KOPT-K1 (cell line): ENCODE measurements at regions not wholly inside any gene's neighbourhood (a gene's known extent, or its start where the extent isn't known, plus 50 kb on each side); places are given as distances from the start of the nearest gene placed in this dataset.
A peak's percentile ranks its signal among the peaks of the same experiment; 100 is the strongest.
"Not testable (repeated sequence)": the region's sequence is repeated elsewhere in the genome, so short reads cannot be mapped to it uniquely, and the experiment has no call there.

Experiments used
- H3K27ac ChIP-seq: fragments of 200-600 bp; sonication (generic); 2 replicates; pipeline ENCODE4 v1.5.1; 2016; ENCODE audit warnings: antibody characterized with exemption, mild to moderate bottlenecking, low read depth, low read length; ENCODE audit not compliant: poor library complexity, severe bottlenecking
- H3K36me3 ChIP-seq: fragments of 200-600 bp; sonication (generic); 2 replicates; pipeline ENCODE4 v1.5.1; 2017; ENCODE audit warnings: antibody characterized with exemption, mild to moderate bottlenecking, low read length, moderate library complexity; ENCODE audit not compliant: insufficient read depth
- H3K9me3 ChIP-seq: fragments of 200-600 bp; sonication (generic); 2 replicates; pipeline ENCODE4 v1.5.1; 2017; ENCODE audit warnings: antibody characterized with exemption, low read length, mild to moderate bottlenecking; ENCODE audit not compliant: insufficient read depth, poor library complexity, severe bottlenecking

DNA sequence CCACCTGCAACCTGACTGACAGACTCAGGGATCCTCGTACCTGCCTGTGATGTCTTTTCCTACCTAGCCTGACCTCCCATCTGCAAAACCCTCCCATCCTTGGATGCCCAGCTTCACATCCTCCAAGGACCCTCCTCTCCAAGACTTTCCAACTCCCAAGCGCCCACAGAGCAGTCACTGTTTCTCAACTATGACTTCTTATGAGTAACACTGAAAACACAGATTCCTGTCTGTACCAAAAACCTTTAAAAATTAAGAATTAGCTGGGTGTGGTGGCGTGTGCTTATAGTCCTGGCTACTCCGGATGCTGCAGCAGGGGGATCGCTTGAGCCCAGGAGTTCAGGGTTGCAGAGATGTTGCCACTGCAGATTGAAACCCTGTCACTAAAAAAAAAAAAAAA is 181.9 kb downstream of the PSMG1 start:
- Histone ChIP-seq H3K36me3 (no peaks in the 10 kb centered on the region), H3K27ac (peak overlapping the region; percentile 54)

DNA sequence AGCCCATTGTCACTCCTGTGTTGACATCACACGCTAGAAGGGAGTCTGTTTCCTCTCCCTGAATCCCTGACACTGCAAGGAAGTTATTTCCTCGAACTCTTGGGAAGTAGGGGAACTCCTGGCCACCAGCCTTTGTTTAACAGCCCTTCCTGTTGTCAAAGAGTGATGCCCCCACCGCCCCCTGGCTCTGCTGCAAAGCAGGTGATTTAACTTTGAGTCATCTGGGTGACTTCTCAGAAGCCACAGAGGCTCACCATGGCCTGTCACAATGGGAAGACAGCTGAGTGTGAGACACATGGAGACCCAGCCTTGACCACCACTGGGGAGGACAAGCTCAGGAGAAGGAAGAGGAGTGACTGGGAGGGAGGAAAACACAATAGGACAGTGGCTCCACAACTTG is 182.8 kb downstream of the PSMG1 start:
- H3K9me3 ChIP-seq, result no peaks in the 10 kb centered on the region
- peak overlapping the region; percentile 54 for H3K27ac ChIP-seq

More for the DNA sequence above, 181.9 kb downstream of the PSMG1 start:
- H3K9me3 ChIP-seq, result no peaks in the 10 kb centered on the region

DNA sequence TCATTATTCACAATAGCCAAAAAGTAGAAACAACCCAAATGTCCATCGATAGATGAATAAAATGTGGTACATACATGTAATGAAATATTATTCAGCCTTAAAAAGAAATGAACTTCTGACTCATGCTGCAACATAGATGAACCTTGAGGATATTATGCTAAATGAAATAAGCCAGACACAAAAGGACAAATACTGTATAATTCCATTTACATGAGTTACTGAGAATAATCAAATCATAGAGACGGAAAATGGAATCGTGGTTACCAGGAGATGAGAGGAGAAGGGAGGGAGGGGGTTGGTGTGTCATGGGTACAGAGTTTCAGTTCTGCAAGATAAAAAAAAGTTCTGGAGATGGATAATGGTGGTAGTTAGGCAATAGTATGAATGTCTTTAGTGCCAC is 184.1 kb downstream of the PSMG1 start:
- Histone ChIP-seq H3K9me3 (no peaks in the 10 kb centered on the region), H3K36me3 (no peaks in the 10 kb centered on the region), H3K27ac (peak overlapping the region; percentile 69)

More for the DNA sequence above, 182.8 kb downstream of the PSMG1 start:
- H3K36me3 ChIP-seq, result no peaks in the 10 kb centered on the region

DNA sequence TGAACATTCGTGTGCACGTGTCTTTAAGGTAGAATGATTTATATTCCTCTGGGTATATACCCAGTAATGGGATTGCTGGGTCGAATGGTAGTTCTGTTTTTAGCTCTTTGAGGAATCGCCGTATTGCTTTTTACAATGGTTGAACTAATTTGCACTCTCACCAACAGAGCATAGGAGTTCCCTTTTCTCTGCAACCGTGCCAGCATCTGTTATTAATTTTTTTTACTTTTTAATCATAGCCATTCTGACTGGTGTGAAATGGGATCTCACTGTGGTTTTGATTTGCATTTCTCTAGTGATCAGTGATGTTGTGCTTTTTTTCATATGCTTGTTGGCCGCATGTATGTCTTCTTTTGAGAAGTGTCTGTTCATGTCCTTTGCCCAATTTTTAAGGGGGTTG is 185.0 kb downstream of the PSMG1 start:
- not testable (repeated sequence) for H3K36me3 ChIP-seq, H3K9me3 ChIP-seq
- H3K27ac ChIP-seq, result peak overlapping the region; percentile 69

DNA sequence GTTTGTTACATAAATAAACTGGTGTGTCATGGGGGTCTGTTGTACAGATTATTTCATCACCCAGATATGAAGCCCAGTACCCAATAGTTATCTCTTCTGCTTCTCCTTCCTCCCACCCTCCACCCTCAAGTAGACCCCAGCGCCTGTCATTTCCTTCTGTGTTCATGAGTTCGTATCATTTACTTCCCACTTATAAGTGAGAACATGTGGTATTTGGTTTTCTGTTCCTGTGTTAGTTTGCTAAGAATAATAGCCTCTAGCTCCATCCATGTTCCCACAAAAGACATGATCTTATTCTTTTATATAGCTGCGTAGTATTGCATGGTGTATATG is 185.4 kb downstream of the PSMG1 start:
- peak overlapping the region; percentile 69 for H3K27ac ChIP-seq
- not testable (repeated sequence) for H3K36me3 ChIP-seq, H3K9me3 ChIP-seq

- Histone ChIP-seq H3K36me3 (no peaks in the 10 kb centered on the region), H3K27ac (peak overlapping the region; percentile 69), H3K9me3 (no peaks in the 10 kb centered on the region)
Measured at GRCh38 chr21:38997051-38997842, 186.0 kb downstream of the PSMG1 start.

DNA sequence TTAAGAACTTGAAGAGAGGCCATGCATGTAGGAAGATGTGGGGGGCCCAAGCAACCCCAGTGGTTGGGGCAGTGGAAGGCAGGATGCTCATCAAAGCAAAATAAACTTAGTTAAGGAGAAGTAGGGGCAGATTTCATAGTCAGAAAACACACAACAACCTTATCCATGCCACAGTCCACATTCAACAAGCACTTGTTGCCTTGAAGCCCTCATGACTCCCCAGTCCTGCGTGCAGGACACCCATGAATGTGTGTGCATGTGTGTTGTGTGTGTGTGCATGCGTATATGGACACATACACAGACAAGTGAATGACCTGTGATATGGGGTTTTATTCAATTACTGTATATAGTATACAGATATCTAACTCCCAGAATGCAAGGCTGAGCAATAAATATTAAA is 186.9 kb downstream of the PSMG1 start:
- H3K27ac ChIP-seq, result peak overlapping the region; percentile 59
- no peaks in the 10 kb centered on the region for H3K9me3 ChIP-seq
- no peaks in the 10 kb centered on the region for H3K36me3 ChIP-seq

DNA sequence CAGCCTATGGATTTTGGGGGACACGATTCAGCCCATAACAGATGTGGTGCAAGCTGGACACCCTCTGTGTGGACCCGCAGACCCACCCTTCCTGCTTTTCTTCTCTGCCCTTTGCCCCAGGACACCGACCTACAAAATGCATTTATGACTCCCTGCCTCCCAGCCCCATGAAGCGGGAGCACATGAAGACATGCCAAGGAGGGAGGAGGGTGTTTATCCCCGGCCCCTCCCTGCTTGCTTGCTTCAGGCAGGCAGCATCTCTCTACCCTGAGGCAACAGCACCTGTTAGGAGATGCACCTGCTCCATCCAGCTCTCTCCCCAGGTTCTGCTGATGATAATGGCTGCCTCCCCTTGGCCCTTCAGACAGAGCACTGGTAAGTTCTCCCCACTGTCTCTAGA is 187.5 kb downstream of the PSMG1 start:
- no peaks in the 10 kb centered on the region for H3K9me3 ChIP-seq
- H3K36me3 ChIP-seq, result no peaks in the 10 kb centered on the region
- H3K27ac ChIP-seq, result peak overlapping the region; percentile 59

DNA sequence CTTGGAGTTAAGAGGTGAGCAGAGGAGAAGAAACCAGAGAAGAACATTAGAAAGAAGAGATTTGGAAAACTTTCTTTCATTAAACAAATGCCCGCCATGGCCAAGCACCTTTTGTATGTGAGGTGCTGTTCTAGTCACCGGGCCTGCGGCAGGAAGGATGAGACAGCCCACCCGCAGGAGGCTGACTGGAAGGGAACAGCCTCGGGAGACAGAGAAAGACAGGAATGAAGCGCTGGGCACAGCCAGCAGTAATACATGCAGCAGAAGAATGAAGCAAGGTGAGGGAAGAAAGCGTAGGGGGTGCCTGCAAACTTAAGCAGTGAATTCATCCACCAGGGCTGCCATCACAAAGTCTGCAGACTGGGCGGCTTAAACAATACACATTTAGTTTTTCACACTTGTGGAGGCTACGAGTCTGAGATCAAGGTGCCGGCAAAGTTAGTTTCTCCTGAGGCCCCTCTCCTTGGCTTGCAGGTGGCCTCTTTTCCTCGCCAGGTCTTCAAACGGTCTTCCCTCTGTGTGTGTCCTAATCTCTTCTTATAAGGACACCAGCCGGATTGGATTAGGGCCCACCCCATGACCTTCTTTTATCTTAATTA is 188.1 kb downstream of the PSMG1 start:
- Histone ChIP-seq H3K9me3 (no peaks in the 10 kb centered on the region), H3K36me3 (no peaks in the 10 kb centered on the region), H3K27ac (peak overlapping the region; percentile 59)

GRCh38 chr21:38994042-38994441 is 188.3 kb downstream of the ETS2 start:
- Histone ChIP-seq H3K9me3 (no peaks in the 10 kb centered on the region), H3K36me3 (no peaks in the 10 kb centered on the region), H3K27ac (peak overlapping the region; percentile 59)

DNA sequence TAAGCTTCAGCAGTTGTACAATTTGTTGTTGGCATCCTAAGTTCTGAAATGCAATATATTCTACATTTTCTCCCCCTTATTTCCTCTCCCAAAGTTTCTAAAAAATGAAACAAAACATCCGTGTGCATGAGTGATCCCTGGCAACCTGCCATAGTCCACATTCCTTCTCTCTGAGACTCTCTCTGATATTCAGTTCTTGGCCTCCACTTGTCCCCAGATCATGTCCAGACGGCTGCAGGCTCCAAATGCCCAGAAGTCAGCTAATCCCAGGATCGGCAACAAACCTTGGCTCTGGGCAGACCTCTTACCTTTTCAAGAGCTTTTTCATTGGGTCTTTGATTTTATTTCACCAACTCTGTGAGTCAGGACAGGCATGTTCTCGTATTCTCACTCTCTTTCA is 187.8 kb downstream of the ETS2 start:
- Histone ChIP-seq H3K27ac (peak overlapping the region; percentile 59), H3K36me3 (no peaks in the 10 kb centered on the region), H3K9me3 (no peaks in the 10 kb centered on the region)

DNA sequence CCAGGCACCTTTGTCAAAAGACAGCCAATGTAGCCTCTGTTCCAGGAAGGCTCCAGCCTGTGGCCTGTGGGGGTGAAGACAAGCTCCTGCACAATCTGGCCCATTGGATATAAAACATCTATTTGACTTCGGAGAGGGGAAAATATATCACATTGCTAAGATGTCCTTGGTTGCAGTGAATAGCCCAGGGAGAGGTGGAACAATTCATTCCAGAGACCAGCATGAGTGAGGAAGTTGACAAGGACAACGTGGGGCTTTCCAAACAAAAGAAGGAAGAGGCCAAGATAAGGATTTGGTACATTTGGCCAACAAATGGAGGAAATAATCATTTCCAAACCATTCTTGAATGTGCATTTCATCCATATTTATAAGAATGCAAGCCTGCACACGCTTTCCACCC is 187.0 kb downstream of the ETS2 start:
- Histone ChIP-seq H3K36me3 (no peaks in the 10 kb centered on the region), H3K9me3 (no peaks in the 10 kb centered on the region), H3K27ac (peak overlapping the region; percentile 100)

GRCh38 chr21:38990424-38990794 is 184.7 kb downstream of the ETS2 start:
- Histone ChIP-seq H3K36me3 (no peaks in the 10 kb centered on the region), H3K27ac (peak overlapping the region; percentile 100), H3K9me3 (no peaks in the 10 kb centered on the region)

GRCh38 chr21:38989745-38990423 is 184.2 kb downstream of the ETS2 start:
- no peaks in the 10 kb centered on the region for H3K9me3 ChIP-seq
- peak overlapping the region; percentile 100 for H3K27ac ChIP-seq
- no peaks in the 10 kb centered on the region for H3K36me3 ChIP-seq

- peak overlapping the region; percentile 100 for H3K27ac ChIP-seq
- no peaks in the 10 kb centered on the region for H3K36me3 ChIP-seq
- H3K9me3 ChIP-seq, result no peaks in the 10 kb centered on the region
Measured at GRCh38 chr21:38989379-38989744, 183.6 kb downstream of the ETS2 start.
